SK-N-DZ (cell line): ENCODE measurements at regions not wholly inside any gene's neighbourhood (a gene's known extent, or its start where the extent isn't known, plus 50 kb on each side); places are given as distances from the start of the nearest gene placed in this dataset.
"Not testable (repeated sequence)": the region's sequence is repeated elsewhere in the genome, so short reads cannot be mapped to it uniquely, and the experiment has no call there.

Source experiments
- DNase-seq: peaks from one replicate; pipeline ENCODE4 v3.0.0-alpha.2; 2015; ENCODE audit warnings: low spot score

- DNase-seq, result no peak
Observed at GRCh38 chr21:38913893-38914527, 108.3 kb downstream of the ETS2 start.

GRCh38 chr21:38913120-38913892, 107.6 kb downstream of the ETS2 start:
- DNase-seq, result no peak

- no peak for DNase-seq
Observed at GRCh38 chr21:38912789-38913119, 107.0 kb downstream of the ETS2 start.

GRCh38 chr21:38912102-38912629, 106.4 kb downstream of the ETS2 start:
- no peak for DNase-seq

- DNase-seq, result no peak
Observed at GRCh38 chr21:38911484-38912101, 105.9 kb downstream of the ETS2 start.

GRCh38 chr21:38910390-38911067, 104.8 kb downstream of the ETS2 start:
- DNase-seq, result no peak

- DNase-seq, result no peak
Observed at GRCh38 chr21:38909929-38910328, 104.2 kb downstream of the ETS2 start.

- DNase-seq, result no peak
Observed at GRCh38 chr21:38909109-38909508, 103.4 kb downstream of the ETS2 start.

- DNase-seq, result no peak
Observed at GRCh38 chr21:38908537-38908936, 102.8 kb downstream of the ETS2 start.

- DNase-seq, result no peak
Observed at GRCh38 chr21:38905752-38906151, 100.0 kb downstream of the ETS2 start.

- DNase-seq, result no peak
Observed at GRCh38 chr21:38905328-38905727, 99.6 kb downstream of the ETS2 start.

GRCh38 chr21:38903690-38904139, 98.0 kb downstream of the ETS2 start:
- DNase-seq, result no peak

- DNase-seq, result no peak
Observed at GRCh38 chr21:38902608-38903445, 97.1 kb downstream of the ETS2 start.

GRCh38 chr21:38900499-38900898, 94.8 kb downstream of the ETS2 start:
- DNase-seq, result no peak

- DNase-seq, result not testable (repeated sequence)
Observed at GRCh38 chr21:38899985-38900384, 94.3 kb downstream of the ETS2 start.

GRCh38 chr21:38899277-38899947, 93.7 kb downstream of the ETS2 start:
- DNase-seq, result no peak

- DNase-seq, result no peak
Observed at GRCh38 chr21:38898422-38899096, 92.8 kb downstream of the ETS2 start.

- no peak for DNase-seq
Observed at GRCh38 chr21:38897532-38898421, 92.0 kb downstream of the ETS2 start.

GRCh38 chr21:38894899-38895298, 89.2 kb downstream of the ETS2 start:
- no peak for DNase-seq
